HEK293 (cell line): ENCODE measurements at regions not wholly inside any gene's neighbourhood (a gene's known extent, or its start where the extent isn't known, plus 50 kb on each side); places are given as distances from the start of the nearest gene placed in this dataset.
"Not testable (repeated sequence)": the region's sequence is repeated elsewhere in the genome, so short reads cannot be mapped to it uniquely, and the experiment has no call there.

Source experiments
- CTCF ChIA-PET: fragments of 350-600 bp; formaldehyde crosslinking; extraction: SDS; loops from one replicate; lab custom pipeline; 2021; ENCODE audit warnings: antibody characterized with exemption; lab: Yijun Ruan, JAX
- POLR2A ChIA-PET: fragments of 300-600 bp; formaldehyde crosslinking; extraction: SDS; loops from one replicate; lab custom pipeline; 2020; ENCODE audit warnings: antibody characterized with exemption, inconsistent platforms; lab: Yijun Ruan, JAX
- H3K27ac ChIP-seq: fragments of 200-500 bp; sonication (Bioruptor generic); 2 replicates; pipeline ENCODE4 v1.5.1; 2014; ENCODE audit warnings: low read depth, low read length, control low read depth, inconsistent platforms; ENCODE audit errors: extremely low read depth
- H3K36me3 ChIP-seq, 2 experiments: fragments of 200-500 bp in 1 of 2; sonication (Bioruptor generic) in 1 of 2; 1 replicate in 1 of 2; 2 replicates in 1 of 2; pipeline ENCODE4 v1.5.1; 2014 to 2017; ENCODE audit warnings: inconsistent platforms in 2 of 2, low read length in 2 of 2; ENCODE audit not compliant: control insufficient read depth in 2 of 2, insufficient read depth in 1 of 2
- H3K4me1 ChIP-seq: fragments of 200-500 bp; sonication (Bioruptor generic); 2 replicates; pipeline ENCODE4 v1.5.1; 2014; ENCODE audit warnings: mild to moderate bottlenecking, low read length, inconsistent platforms; ENCODE audit not compliant: control insufficient read depth, insufficient read depth
- H3K4me3 ChIP-seq: 2 replicates; pipeline ENCODE4 v1.5.1; 2011; ENCODE audit warnings: low read depth, mild to moderate bottlenecking, control low read depth, low read length, moderate library complexity
- H3K9me3 ChIP-seq: fragments of 200-500 bp; sonication (Bioruptor generic); 2 replicates; pipeline ENCODE4 v1.5.1; 2014; ENCODE audit warnings: low read depth, low read length, inconsistent platforms; ENCODE audit not compliant: control insufficient read depth, insufficient read depth
- GLI4 ChIP-seq: fragments of 450-650 bp; formaldehyde crosslinking; IDR thresholded peaks from 2 replicates; pipeline ENCODE4 v1.5.1; 2016; ENCODE audit warnings: missing biosample characterization, missing genetic modification characterization
- INSM2 ChIP-seq: fragments of 450-650 bp; formaldehyde crosslinking; IDR thresholded peaks from 2 replicates; pipeline ENCODE4 v1.5.1; 2016; ENCODE audit warnings: missing biosample characterization, missing genetic modification characterization
- SCRT1 ChIP-seq: fragments of 450-650 bp; formaldehyde crosslinking; IDR thresholded peaks from 2 replicates; pipeline ENCODE4 v1.5.1; 2016; ENCODE audit warnings: missing biosample characterization, missing genetic modification characterization, borderline replicate concordance
- SETDB1 ChIP-seq: IDR thresholded peaks from one replicate; pipeline ENCODE4 v1.6.1; 2017; ENCODE audit warnings: mild to moderate bottlenecking, low read length, moderate library complexity, mixed read lengths; ENCODE audit not compliant: insufficient read length
- TCF7L2 ChIP-seq: IDR thresholded peaks from 2 replicates; pipeline ENCODE4 v1.6.1; 2011; ENCODE audit warnings: low read depth, mild to moderate bottlenecking, inconsistent platforms, low read length, moderate library complexity, borderline replicate concordance
- ZBTB26 ChIP-seq: fragments of 450-650 bp; formaldehyde crosslinking; optimal IDR thresholded peaks from 2 replicates; pipeline ENCODE3; 2016; ENCODE audit warnings: missing biosample characterization, mild to moderate bottlenecking, missing genetic modification characterization
- ZBTB44 ChIP-seq: fragments of 450-650 bp; IDR thresholded peaks from 2 replicates; pipeline ENCODE4 v1.5.1; 2018; ENCODE audit warnings: missing biosample characterization, mild to moderate bottlenecking, missing genetic modification characterization
- ZFP37 ChIP-seq: fragments of 450-650 bp; formaldehyde crosslinking; IDR thresholded peaks from 2 replicates; pipeline ENCODE4 v1.5.1; 2016; ENCODE audit warnings: missing biosample characterization, missing genetic modification characterization
- ZNF341 ChIP-seq: fragments of 450-650 bp; formaldehyde crosslinking; IDR thresholded peaks from 2 replicates; pipeline ENCODE4; 2016; ENCODE audit warnings: low read depth, missing biosample characterization, missing genetic modification characterization
- ZNF362 ChIP-seq: fragments of 450-650 bp; formaldehyde crosslinking; IDR thresholded peaks from 2 replicates; pipeline ENCODE4 v1.5.1; 2016; ENCODE audit warnings: missing biosample characterization, missing genetic modification characterization
- ZNF48 ChIP-seq: fragments of 450-650 bp; formaldehyde crosslinking; IDR thresholded peaks from 2 replicates; pipeline ENCODE4 v1.5.1; 2016; ENCODE audit warnings: missing biosample characterization, missing genetic modification characterization
- ZNF518A ChIP-seq: fragments of 450-650 bp; formaldehyde crosslinking; conservative IDR thresholded peaks from 2 replicates; pipeline ENCODE4 v1.5.1; 2016; ENCODE audit warnings: low read depth, missing biosample characterization, missing genetic modification characterization
- ZNF580 ChIP-seq: fragments of 450-650 bp; formaldehyde crosslinking; IDR thresholded peaks from 2 replicates; pipeline ENCODE4 v1.5.1; 2016; ENCODE audit warnings: missing biosample characterization, missing genetic modification characterization
- ZNF629 ChIP-seq: fragments of 450-650 bp; formaldehyde crosslinking; IDR thresholded peaks from 2 replicates; pipeline ENCODE4 v1.5.1; 2017; ENCODE audit warnings: missing biosample characterization, missing genetic modification characterization
- ZNF677 ChIP-seq: fragments of 450-650 bp; IDR thresholded peaks from 2 replicates; pipeline ENCODE4 v1.5.0; 2018; ENCODE audit warnings: missing biosample characterization, mild to moderate bottlenecking, missing genetic modification characterization, moderate library complexity
- ZNF830 ChIP-seq: fragments of 450-650 bp; IDR thresholded peaks from 2 replicates; pipeline ENCODE4 v1.5.0; 2018; ENCODE audit warnings: missing biosample characterization, missing genetic modification characterization, low read depth, mild to moderate bottlenecking, moderate library complexity

GRCh38 chr4:64062991-64063390 lies 346.3 kb downstream of the TECRL start:
- no peak for TF ChIP-seq ZBTB44 (tag by site-specific recombination)
- TF ChIP-seq ZNF830 (tag by site-specific recombination), result no peak
- no peak for TF ChIP-seq INSM2
- no peak for TF ChIP-seq ZNF341 (tag by site-specific recombination)
- no peak for TF ChIP-seq GLI4 (tag by site-specific recombination)
- TF ChIP-seq ZFP37 (tag by site-specific recombination), result no peak
- no peak for TF ChIP-seq ZNF48 (tag by site-specific recombination)
- no peak for TF ChIP-seq SETDB1
- no peak for TF ChIP-seq ZNF362 (tag by site-specific recombination)
- TF ChIP-seq SCRT1 (tag by site-specific recombination), result no peak
- no peak for TF ChIP-seq TCF7L2
- TF ChIP-seq ZBTB26 (tag by site-specific recombination), result no peak
- TF ChIP-seq ZNF629 (tag by site-specific recombination), result no peak
- no peak for TF ChIP-seq ZNF677 (tag by site-specific recombination)
- no peak for TF ChIP-seq ZNF518A (tag by site-specific recombination)
- TF ChIP-seq ZNF580, result no peak
- TF ChIP-seq, all 188 proteins: peak for 0
- no peaks in the 10 kb centered on the region for H3K4me1 ChIP-seq
- H3K9me3 ChIP-seq, result no peaks in the 10 kb centered on the region
- no peak overlapping the region for H3K27ac ChIP-seq
- ChIA-PET POLR2A (no interaction called here), CTCF (interaction anchor here (0.6 kb wide), 1 partner anchor 1251 kb away, joined by 4 read pairs; no protein-coding TSS in a partner anchor)
- H3K36me3 ChIP-seq, result no peaks in the 10 kb centered on the region
- H3K4me3 ChIP-seq, result no peak overlapping the region

- H3K4me1 ChIP-seq, H3K36me3 ChIP-seq, POLR2A ChIA-PET, H3K27ac ChIP-seq, H3K4me3 ChIP-seq, CTCF ChIA-PET, H3K9me3 ChIP-seq: not testable (repeated sequence)
Measured at GRCh38 chr4:64037033-64037432, 372.2 kb downstream of the TECRL start.
